HG03558 (cell line): ENCODE measurements at regions not wholly inside any gene's neighbourhood (a gene's known extent, or its start where the extent isn't known, plus 50 kb on each side); places are given as distances from the start of the nearest gene placed in this dataset.
"Not testable (repeated sequence)": the region's sequence is repeated elsewhere in the genome, so short reads cannot be mapped to it uniquely, and the experiment has no call there.

Source experiments
- ATAC-seq: cut with Tn5 transposase; IDR thresholded peaks from one replicate; pipeline ENCODE4 v1.9.1; 2021; ENCODE audit warnings: moderate number of reproducible peaks; ENCODE audit not compliant: unreplicated experiment; ENCODE audit errors: extremely low read depth

GRCh38 chr10:31251118-31251517, 67.9 kb upstream of the ZEB1 start:
- not testable (repeated sequence) for ATAC-seq

- no peak for ATAC-seq
These were observed 65.8 kb upstream of the ZEB1 start for GRCh38 chr10:31253237-31253636.

DNA sequence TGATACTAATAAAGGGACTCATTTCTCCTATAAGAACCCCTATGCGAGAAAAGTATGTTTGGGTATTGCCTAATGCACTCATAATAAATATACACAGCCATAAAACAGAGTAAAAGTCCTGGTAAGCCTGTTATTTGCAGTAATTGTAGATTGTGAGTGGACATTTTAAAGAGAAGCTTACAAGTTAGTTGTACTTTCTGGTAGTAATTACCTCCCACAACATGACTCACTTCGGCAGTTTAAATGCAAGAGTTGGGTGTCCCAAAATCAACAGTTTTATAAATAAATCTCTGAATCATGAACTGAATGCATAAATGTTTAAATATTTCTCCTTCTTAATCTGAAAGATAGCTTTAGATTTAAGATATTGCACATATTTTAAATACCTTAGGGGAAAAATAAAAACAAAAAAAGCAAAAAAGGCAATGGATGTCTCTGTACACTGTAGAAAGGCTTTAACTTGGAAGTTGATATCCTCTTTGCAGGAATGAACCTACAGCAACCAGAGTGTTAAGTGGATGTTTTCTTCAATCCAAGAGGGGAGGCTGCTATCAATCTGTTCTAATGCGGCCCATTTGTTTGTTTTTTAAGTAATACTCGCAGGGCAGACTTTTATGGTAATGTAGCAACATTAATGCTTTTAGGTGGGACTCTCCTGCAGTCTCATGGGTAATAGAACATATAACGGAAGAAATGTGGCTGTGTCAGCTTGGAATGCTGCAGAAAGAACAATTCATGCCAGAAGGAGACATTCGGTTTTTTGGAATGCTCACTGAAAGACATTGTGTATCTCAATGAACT, 57.3 kb upstream of the ZEB1 start:
- ATAC-seq: no peak

DNA sequence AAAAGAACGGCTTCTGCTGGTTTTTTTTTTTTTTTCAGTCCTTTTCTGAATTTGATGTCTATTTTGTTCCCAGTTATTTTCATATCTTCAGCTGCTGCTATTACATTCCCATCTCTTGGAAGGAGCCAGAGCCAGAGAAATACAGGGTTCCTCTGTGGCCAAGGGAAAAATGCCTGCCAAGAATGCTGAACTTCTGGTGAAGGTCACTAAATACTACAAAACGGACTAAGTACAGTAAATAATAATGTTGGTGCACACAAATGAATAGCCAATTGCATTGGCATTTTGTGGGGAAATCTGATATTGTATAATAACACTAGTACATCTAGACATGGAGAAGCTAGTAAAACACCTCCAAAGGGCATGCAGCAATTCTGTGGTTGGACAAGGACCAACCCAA, 56.3 kb upstream of the ZEB1 start:
- ATAC-seq: no peak

DNA sequence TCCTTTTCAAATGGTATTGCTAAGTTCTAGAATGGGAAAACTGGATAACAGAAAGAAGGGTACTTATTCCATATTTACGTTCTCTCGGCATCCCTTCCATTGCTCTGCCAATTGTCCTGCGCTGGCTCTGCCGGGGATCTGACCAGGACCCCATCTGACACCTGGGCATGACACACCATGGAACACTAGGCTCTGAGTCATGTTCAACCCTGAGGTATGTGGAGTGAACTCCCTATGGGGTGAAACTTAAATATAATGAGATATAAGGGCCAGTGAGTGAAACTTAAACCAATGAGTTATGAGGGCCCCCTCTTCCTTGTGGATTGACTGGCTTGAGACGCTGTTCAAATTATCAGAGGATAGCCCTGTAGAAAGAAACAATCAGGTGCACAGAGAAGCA, 55.1 kb upstream of the ZEB1 start:
- ATAC-seq: no peak

- ATAC-seq: no peak
These were observed 50.3 kb upstream of the ZEB1 start for GRCh38 chr10:31268444-31269303.
